ENCODE measurements at regions not wholly inside any gene's neighbourhood (a gene's known extent, or its start where the extent isn't known, plus 50 kb on each side); places are given as distances from the start of the nearest gene placed in this dataset.

DNA sequence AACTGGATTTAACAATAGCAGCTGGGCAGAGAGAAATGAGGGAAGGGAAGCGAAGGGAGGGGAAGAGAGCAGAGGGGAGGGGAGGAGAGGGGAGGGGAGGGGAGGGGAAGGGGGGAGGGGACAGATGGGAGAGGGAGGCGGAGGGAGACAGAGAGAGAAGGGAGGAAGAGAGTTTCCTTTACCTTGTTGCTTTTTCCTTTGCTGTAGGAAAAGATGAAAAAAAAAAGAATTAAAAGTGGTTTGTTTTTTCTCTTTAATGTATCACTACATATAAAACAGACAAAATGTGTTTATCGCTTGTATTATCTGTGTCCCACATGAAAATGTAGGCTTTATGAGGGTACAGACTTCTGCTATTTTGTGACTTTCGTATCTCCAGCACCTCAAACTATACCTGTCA is 190.4 kb upstream of the KYNU start:
- Histone ChIP-seq H3K4me1 (ENCODE audit: control insufficient read depth, insufficient read depth, low read length) (no peaks in the 10 kb centered on the region), H3K27ac (ENCODE audit: low read length) (no peak overlapping the region), H3K9me3 (ENCODE audit: control insufficient read depth, low read depth, low read length) (no peaks in the 10 kb centered on the region), H3K4me3 (ENCODE audit: low read length) (no peak overlapping the region), H3K36me3 (ENCODE audit: control insufficient read depth, insufficient read depth, low read length) (no peaks in the 10 kb centered on the region), H3K27me3 (ENCODE audit: control insufficient read depth, insufficient read depth, low read length) (no peaks in the 10 kb centered on the region)
- no peak for DNase-seq
- 60% methylated on average over 1 of the region's 4 CpGs for WGBS (ENCODE audit: insufficient coverage, low lambda C conversion rate)

DNA sequence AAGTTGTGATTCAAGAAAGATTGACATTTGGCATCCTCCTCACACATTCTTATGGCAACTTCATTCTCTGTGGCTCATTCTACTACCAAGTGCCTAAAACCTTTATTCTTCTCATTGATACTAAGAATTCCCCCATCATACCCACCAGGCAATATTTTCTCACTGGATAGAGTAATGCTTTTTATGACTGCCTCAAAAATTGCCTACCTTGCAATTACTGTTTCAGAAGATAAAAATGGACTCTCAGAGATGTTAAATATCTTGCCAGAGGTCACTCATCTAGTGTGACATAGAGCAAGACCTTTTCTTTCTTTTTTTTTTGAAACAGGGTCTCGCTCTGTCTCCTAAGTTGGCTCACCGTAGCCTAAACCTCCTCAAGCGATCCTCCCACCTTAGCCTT is 192.8 kb upstream of the KYNU start:
- H3K27me3 ChIP-seq (ENCODE audit: control insufficient read depth, insufficient read depth, low read length), result no peaks in the 10 kb centered on the region
- no peaks in the 10 kb centered on the region for H3K9me3 ChIP-seq (ENCODE audit: control insufficient read depth, low read depth, low read length)
- H3K27ac ChIP-seq (ENCODE audit: low read length), result no peak overlapping the region
- no peaks in the 10 kb centered on the region for H3K36me3 ChIP-seq (ENCODE audit: control insufficient read depth, insufficient read depth, low read length)
- no peaks in the 10 kb centered on the region for H3K4me1 ChIP-seq (ENCODE audit: control insufficient read depth, insufficient read depth, low read length)
- DNase-seq, result no peak
- no peak overlapping the region for H3K4me3 ChIP-seq (ENCODE audit: low read length)
- WGBS (ENCODE audit: insufficient coverage, low lambda C conversion rate), result no CpG with 5 or more reads among the region's 3 CpGs

DNA sequence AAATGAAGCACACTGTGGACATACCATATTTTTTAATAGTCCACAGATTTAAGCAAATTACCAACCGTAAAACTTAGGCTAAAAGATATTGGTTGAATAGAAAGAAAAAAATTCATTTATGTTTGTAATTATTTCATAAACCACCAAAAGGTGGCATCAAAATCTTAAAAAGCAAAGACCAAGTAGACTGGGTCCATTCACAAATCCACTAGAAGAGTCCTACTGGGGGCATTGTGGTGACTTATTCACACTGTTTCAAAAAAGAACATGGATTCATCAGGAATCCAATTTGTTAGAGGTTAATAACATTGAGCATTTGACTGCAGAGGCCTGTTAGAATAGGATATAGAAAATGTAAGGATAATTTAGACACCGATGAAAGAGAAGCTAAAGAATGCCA is 194.9 kb upstream of the KYNU start:
- Histone ChIP-seq H3K4me3 (ENCODE audit: low read length) (no peak overlapping the region), H3K4me1 (ENCODE audit: control insufficient read depth, insufficient read depth, low read length) (no peaks in the 10 kb centered on the region), H3K9me3 (ENCODE audit: control insufficient read depth, low read depth, low read length) (no peaks in the 10 kb centered on the region), H3K27me3 (ENCODE audit: control insufficient read depth, insufficient read depth, low read length) (no peaks in the 10 kb centered on the region), H3K27ac (ENCODE audit: low read length) (no peak overlapping the region), H3K36me3 (ENCODE audit: control insufficient read depth, insufficient read depth, low read length) (no peaks in the 10 kb centered on the region)
- no peak for DNase-seq
- 90% methylated on average over 2 of the region's 2 CpGs for WGBS (ENCODE audit: insufficient coverage, low lambda C conversion rate)

DNA sequence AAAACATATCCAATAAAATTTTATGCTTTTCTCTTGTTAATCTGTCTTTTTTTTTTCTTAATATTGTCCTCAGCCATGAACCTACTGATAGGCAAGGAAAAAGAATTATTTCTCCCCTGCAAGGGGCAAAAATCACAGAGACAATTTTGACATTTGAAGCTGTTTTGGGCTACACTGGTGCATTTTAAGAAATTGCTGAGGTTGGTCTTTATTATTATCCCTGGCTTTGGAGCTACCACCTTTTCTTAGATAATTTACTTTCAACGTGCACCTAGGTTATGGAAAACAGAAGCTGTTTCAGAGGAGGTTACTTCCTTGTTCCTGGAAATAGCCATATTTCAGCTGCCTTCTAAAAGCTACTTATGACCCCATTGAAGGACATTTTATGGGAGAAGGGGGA is 195.5 kb upstream of the KYNU start:
- DNase-seq, result no peak
- no peaks in the 10 kb centered on the region for H3K4me1 ChIP-seq (ENCODE audit: control insufficient read depth, insufficient read depth, low read length)
- no peak overlapping the region for H3K27ac ChIP-seq (ENCODE audit: low read length)
- H3K9me3 ChIP-seq (ENCODE audit: control insufficient read depth, low read depth, low read length), result no peaks in the 10 kb centered on the region
- H3K36me3 ChIP-seq (ENCODE audit: control insufficient read depth, insufficient read depth, low read length), result no peaks in the 10 kb centered on the region
- no CpG with 5 or more reads among the region's 1 CpG for WGBS (ENCODE audit: insufficient coverage, low lambda C conversion rate)
- H3K27me3 ChIP-seq (ENCODE audit: control insufficient read depth, insufficient read depth, low read length), result no peaks in the 10 kb centered on the region
- H3K4me3 ChIP-seq (ENCODE audit: low read length), result no peak overlapping the region

DNA sequence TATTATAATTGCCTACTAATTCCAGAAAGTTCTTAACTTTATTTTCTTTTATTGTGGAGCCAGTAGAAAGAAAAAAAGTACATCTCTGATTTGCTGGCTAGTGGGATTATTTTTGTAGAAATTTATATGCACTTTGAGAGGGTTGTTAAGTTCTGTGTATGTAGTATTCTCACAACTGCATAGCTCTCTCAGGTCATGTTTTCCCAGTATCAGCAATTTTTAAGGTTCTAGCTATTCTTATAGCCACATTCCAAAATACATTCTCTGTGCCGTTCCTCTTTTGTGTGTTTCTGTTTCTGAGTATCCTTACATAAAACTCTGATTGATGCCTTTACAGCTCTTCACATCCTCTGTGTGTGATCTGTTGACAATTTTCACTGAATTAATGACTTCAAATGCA is 199.3 kb upstream of the KYNU start:
- no peaks in the 10 kb centered on the region for H3K27me3 ChIP-seq (ENCODE audit: control insufficient read depth, insufficient read depth, low read length)
- H3K4me3 ChIP-seq (ENCODE audit: low read length), result no peak overlapping the region
- DNase-seq, result no peak
- no peaks in the 10 kb centered on the region for H3K36me3 ChIP-seq (ENCODE audit: control insufficient read depth, insufficient read depth, low read length)
- H3K9me3 ChIP-seq (ENCODE audit: control insufficient read depth, low read depth, low read length), result no peaks in the 10 kb centered on the region
- H3K4me1 ChIP-seq (ENCODE audit: control insufficient read depth, insufficient read depth, low read length), result no peaks in the 10 kb centered on the region
- no CpG with 5 or more reads among the region's 1 CpG for WGBS (ENCODE audit: insufficient coverage, low lambda C conversion rate)
- no peak overlapping the region for H3K27ac ChIP-seq (ENCODE audit: low read length)

DNA sequence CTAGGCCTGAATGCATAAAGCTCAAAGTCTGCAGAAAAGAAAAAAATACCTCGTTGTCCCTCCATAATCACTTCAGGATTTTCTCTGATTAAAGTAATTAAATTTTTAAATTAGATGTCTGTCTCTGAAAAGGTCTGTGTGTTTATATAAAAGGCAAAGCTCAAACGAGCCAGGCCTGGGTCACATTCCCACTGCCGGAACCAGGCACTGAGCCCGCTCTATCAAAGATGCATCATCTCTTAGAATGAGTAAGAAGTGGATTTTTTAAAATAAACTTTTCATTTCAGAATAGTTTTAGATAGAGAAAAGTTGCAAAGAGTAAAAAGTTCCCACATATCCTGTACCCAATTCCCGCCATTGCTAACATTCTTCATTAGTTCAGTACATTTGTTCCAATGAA is 202.1 kb upstream of the KYNU start:
- H3K27ac ChIP-seq (ENCODE audit: low read length), result no peak overlapping the region
- no peak for DNase-seq

DNA sequence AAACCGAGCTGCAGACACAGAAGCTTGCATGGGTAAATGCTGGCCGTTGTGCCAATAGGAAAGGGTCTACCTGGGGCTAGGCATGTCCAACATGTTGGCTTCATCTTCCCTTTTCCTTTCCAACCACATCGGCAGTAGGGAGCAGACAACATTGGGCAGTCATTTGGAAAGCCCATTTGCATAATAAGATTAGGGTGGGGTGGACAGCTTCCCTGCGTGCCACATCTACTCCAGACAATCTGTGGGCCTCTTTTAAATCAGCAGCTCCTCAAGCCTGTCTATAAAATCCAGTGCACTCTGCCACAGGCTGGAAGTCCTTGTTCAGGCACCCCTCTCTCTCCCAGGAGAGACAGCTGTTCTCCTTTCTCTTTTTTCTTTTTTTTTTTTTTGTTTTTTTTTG is 203.6 kb upstream of the KYNU start:
- DNase-seq, result no peak
- Histone ChIP-seq H3K27me3 (ENCODE audit: control insufficient read depth, insufficient read depth, low read length) (no peaks in the 10 kb centered on the region), H3K27ac (ENCODE audit: low read length) (no peak overlapping the region), H3K36me3 (ENCODE audit: control insufficient read depth, insufficient read depth, low read length) (no peaks in the 10 kb centered on the region), H3K9me3 (ENCODE audit: control insufficient read depth, low read depth, low read length) (no peaks in the 10 kb centered on the region), H3K4me3 (ENCODE audit: low read length) (no peak overlapping the region), H3K4me1 (ENCODE audit: control insufficient read depth, insufficient read depth, low read length) (no peaks in the 10 kb centered on the region)
- WGBS (ENCODE audit: insufficient coverage, low lambda C conversion rate), result 80% methylated on average over 1 of the region's 4 CpGs

More for the DNA sequence above, 202.1 kb upstream of the KYNU start:
- no peak overlapping the region for H3K4me3 ChIP-seq (ENCODE audit: low read length)
- no peaks in the 10 kb centered on the region for H3K36me3 ChIP-seq (ENCODE audit: control insufficient read depth, insufficient read depth, low read length)
- 67% methylated on average over 2 of the region's 5 CpGs for WGBS (ENCODE audit: insufficient coverage, low lambda C conversion rate)
- H3K27me3 ChIP-seq (ENCODE audit: control insufficient read depth, insufficient read depth, low read length), result no peaks in the 10 kb centered on the region
- H3K4me1 ChIP-seq (ENCODE audit: control insufficient read depth, insufficient read depth, low read length), result no peaks in the 10 kb centered on the region
- H3K9me3 ChIP-seq (ENCODE audit: control insufficient read depth, low read depth, low read length), result no peaks in the 10 kb centered on the region

DNA sequence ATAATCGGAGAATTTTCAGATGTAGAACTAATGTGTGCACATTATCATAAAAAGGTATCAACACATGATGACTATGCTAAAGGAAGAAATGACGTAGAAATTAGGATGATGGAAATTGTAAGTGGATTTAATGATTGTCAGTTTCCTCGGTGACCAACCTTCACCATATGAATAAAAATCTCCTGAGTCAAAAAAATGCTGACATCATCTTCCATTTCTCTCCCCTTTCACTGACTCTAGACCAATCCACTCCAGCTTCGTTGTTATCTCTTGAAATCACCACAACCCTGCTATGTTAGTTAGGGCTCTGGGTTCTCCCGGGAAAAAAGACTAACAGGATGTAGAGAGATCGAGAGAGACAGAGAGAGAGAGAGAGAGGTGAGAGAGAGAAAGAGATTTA is 204.8 kb upstream of the KYNU start:
- H3K4me3 ChIP-seq (ENCODE audit: low read length), result no peak overlapping the region
- 94% methylated on average over 3 of the region's 6 CpGs for WGBS (ENCODE audit: insufficient coverage, low lambda C conversion rate)
- H3K27ac ChIP-seq (ENCODE audit: low read length), result no peak overlapping the region
- no peaks in the 10 kb centered on the region for H3K36me3 ChIP-seq (ENCODE audit: control insufficient read depth, insufficient read depth, low read length)
- no peaks in the 10 kb centered on the region for H3K9me3 ChIP-seq (ENCODE audit: control insufficient read depth, low read depth, low read length)
- no peaks in the 10 kb centered on the region for H3K27me3 ChIP-seq (ENCODE audit: control insufficient read depth, insufficient read depth, low read length)
- no peak for DNase-seq
- H3K4me1 ChIP-seq (ENCODE audit: control insufficient read depth, insufficient read depth, low read length), result no peaks in the 10 kb centered on the region

DNA sequence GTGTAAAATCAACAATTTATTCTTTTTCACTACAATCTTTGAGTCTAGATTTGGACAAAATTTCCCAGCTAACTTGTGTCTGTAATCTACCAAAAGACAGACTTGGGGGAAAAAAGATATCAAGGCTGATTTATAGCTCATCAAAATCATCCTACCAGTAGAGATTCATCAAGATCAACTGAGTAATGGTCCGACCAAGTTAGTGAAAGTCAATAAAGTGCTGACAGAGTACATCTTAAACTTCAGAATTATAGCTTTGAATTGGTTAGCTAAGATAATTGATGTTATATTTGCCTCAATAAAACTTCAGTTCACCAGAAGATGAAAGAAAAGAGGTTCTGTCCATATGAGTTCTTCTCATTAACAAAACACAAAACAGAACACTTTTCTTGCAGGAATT is 207.1 kb upstream of the KYNU start:
- Histone ChIP-seq H3K4me3 (ENCODE audit: low read length) (no peak overlapping the region), H3K4me1 (ENCODE audit: control insufficient read depth, insufficient read depth, low read length) (no peaks in the 10 kb centered on the region), H3K27me3 (ENCODE audit: control insufficient read depth, insufficient read depth, low read length) (no peaks in the 10 kb centered on the region), H3K9me3 (ENCODE audit: control insufficient read depth, low read depth, low read length) (no peaks in the 10 kb centered on the region), H3K27ac (ENCODE audit: low read length) (no peak overlapping the region), H3K36me3 (ENCODE audit: control insufficient read depth, insufficient read depth, low read length) (no peaks in the 10 kb centered on the region)
- no CpG with 5 or more reads among the region's 1 CpG for WGBS (ENCODE audit: insufficient coverage, low lambda C conversion rate)
- DNase-seq, result no peak

DNA sequence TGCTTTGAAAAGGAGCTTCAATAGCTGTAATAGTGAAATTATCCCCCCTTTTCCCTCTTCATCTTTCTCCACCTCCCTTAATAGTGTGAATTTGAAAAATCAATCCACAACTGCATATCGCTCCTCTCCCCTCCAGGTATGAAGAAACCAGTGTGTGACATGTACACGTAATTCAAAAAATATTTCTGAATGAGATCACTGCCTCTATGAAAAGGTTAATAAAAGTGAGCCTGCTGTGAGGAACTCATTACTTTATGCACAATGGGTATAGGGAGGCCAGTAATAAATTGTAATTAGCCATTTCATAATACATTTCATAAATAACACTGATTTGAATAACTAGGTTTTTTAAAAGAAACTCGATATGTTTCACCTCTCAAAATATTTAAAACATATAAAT is 209.0 kb upstream of the KYNU start:
- H3K36me3 ChIP-seq (ENCODE audit: control insufficient read depth, insufficient read depth, low read length), result no peaks in the 10 kb centered on the region
- no peak overlapping the region for H3K27ac ChIP-seq (ENCODE audit: low read length)
- no peaks in the 10 kb centered on the region for H3K27me3 ChIP-seq (ENCODE audit: control insufficient read depth, insufficient read depth, low read length)
- no CpG with 5 or more reads among the region's 3 CpGs for WGBS (ENCODE audit: insufficient coverage, low lambda C conversion rate)
- H3K9me3 ChIP-seq (ENCODE audit: control insufficient read depth, low read depth, low read length), result no peaks in the 10 kb centered on the region
- H3K4me1 ChIP-seq (ENCODE audit: control insufficient read depth, insufficient read depth, low read length), result no peaks in the 10 kb centered on the region
- H3K4me3 ChIP-seq (ENCODE audit: low read length), result no peak overlapping the region
- no peak for DNase-seq

DNA sequence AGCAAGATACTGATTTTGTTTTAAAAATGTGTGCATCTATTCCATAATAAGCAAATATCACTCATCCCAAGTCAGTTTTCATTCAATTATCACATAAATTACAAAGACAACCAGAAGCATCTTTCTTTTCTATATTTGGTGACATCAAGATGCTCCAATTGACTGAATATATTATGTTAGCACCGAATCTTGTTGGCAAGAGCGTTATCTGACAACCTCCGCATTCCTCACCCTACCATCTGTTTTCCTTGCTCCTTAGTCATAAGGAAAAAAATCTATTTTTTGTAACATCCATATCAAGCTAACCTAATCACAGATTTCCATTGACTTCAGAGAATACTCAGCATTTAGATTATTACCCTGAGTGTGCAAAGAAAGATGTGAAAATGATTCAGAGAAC is 212.2 kb upstream of the KYNU start:
- H3K4me1 ChIP-seq (ENCODE audit: control insufficient read depth, insufficient read depth, low read length), result no peaks in the 10 kb centered on the region
- H3K9me3 ChIP-seq (ENCODE audit: control insufficient read depth, low read depth, low read length), result no peaks in the 10 kb centered on the region

More for the DNA sequence above, 212.2 kb upstream of the KYNU start:
- no peak overlapping the region for H3K27ac ChIP-seq (ENCODE audit: low read length)
- H3K36me3 ChIP-seq (ENCODE audit: control insufficient read depth, insufficient read depth, low read length), result no peaks in the 10 kb centered on the region
- no peak overlapping the region for H3K4me3 ChIP-seq (ENCODE audit: low read length)
- 90% methylated on average over 2 of the region's 3 CpGs for WGBS (ENCODE audit: insufficient coverage, low lambda C conversion rate)
- no peaks in the 10 kb centered on the region for H3K27me3 ChIP-seq (ENCODE audit: control insufficient read depth, insufficient read depth, low read length)
- DNase-seq, result no peak
